MM.1S (cell line): ENCODE measurements at regions not wholly inside any gene's neighbourhood (a gene's known extent, or its start where the extent isn't known, plus 50 kb on each side); places are given as distances from the start of the nearest gene placed in this dataset.
A peak's percentile ranks its signal among the peaks of the same experiment; 100 is the strongest.

ENCODE experiments used
- DNase-seq: peaks from one replicate; pipeline ENCODE4 v3.0.0-alpha.2; 2015
- H2AFZ ChIP-seq: fragments of 300-600 bp; sonication (generic); 2 replicates; pipeline ENCODE4 v1.6.0; 2016; ENCODE audit warnings: antibody characterized with exemption, low read length
- H3F3A ChIP-seq: fragments of 300-600 bp; sonication (generic); 2 replicates; pipeline ENCODE4 v1.6.1; 2016; ENCODE audit warnings: mild to moderate bottlenecking, antibody characterized with exemption, low read length, moderate library complexity, mixed read lengths; ENCODE audit not compliant: insufficient read depth
- H3K27ac ChIP-seq: fragments of 300-600 bp; sonication (generic); 2 replicates; pipeline ENCODE4 v1.5.1; 2016; ENCODE audit warnings: mild to moderate bottlenecking, low read length
- H3K27me3 ChIP-seq: fragments of 300-600 bp; sonication (generic); replicated peaks from 2 replicates; pipeline ENCODE4 v1.6.0; 2016; ENCODE audit warnings: low read length; ENCODE audit not compliant: insufficient read depth
- H3K36me3 ChIP-seq: fragments of 300-600 bp; sonication (generic); replicated peaks from 2 replicates; pipeline ENCODE4 v1.6.1; 2016; ENCODE audit warnings: mild to moderate bottlenecking, low read length, mixed read lengths; ENCODE audit not compliant: insufficient read depth
- H3K4me1 ChIP-seq: fragments of 300-600 bp; sonication (generic); 2 replicates; pipeline ENCODE4 v1.6.1; 2016; ENCODE audit warnings: low read length, mixed read lengths
- H3K4me2 ChIP-seq: fragments of 300-600 bp; sonication (generic); 2 replicates; pipeline ENCODE4 v1.6.0; 2016; ENCODE audit warnings: low read depth, low read length
- H3K4me3 ChIP-seq: fragments of 300-600 bp; sonication (generic); 2 replicates; pipeline ENCODE4 v1.5.1; 2016; ENCODE audit warnings: low read length, mixed read lengths
- H3K79me2 ChIP-seq: fragments of 300-600 bp; sonication (generic); 2 replicates; pipeline ENCODE4 v1.6.1; 2016; ENCODE audit warnings: mixed run types, low read length, mixed read lengths
- H3K9ac ChIP-seq: fragments of 300-600 bp; sonication (generic); 2 replicates; pipeline ENCODE4 v1.6.1; 2016; ENCODE audit warnings: low read length, mixed read lengths
- H3K9me2 ChIP-seq: fragments of 300-600 bp; sonication (generic); replicated peaks from 2 replicates; pipeline ENCODE4 v1.6.1; 2016; ENCODE audit warnings: mild to moderate bottlenecking, low read length, mixed read lengths; ENCODE audit not compliant: insufficient read depth
- H3K9me3 ChIP-seq: fragments of 300-600 bp; sonication (generic); replicated peaks from 2 replicates; pipeline ENCODE4 v1.6.1; 2016; ENCODE audit warnings: mild to moderate bottlenecking, low read length, mixed read lengths; ENCODE audit not compliant: insufficient read depth
- H4K20me1 ChIP-seq: fragments of 300-600 bp; sonication (generic); 2 replicates; pipeline ENCODE4 v1.6.1; 2016; ENCODE audit warnings: mild to moderate bottlenecking, low read length, moderate library complexity, mixed read lengths; ENCODE audit not compliant: insufficient read depth
- EZH2 ChIP-seq: fragments of 300-600 bp; sonication (generic); optimal IDR thresholded peaks from 2 replicates; pipeline ENCODE3; 2017; ENCODE audit warnings: low read depth, mild to moderate bottlenecking, antibody characterized with exemption, low read length, mixed read lengths
- EZH2phosphoT487 ChIP-seq: fragments of 300-600 bp; sonication (generic); IDR thresholded peaks from 2 replicates; pipeline ENCODE4 v1.6.1; 2018; ENCODE audit warnings: antibody characterized with exemption, low read length
- TF ChIP-seq, protein P1 (sequence below): fragments of 300-600 bp; sonication (generic); IDR thresholded peaks from 2 replicates; pipeline ENCODE4 v1.5.1; 2016; ENCODE audit warnings: antibody characterized with exemption, low read length, mixed read lengths

DNA sequence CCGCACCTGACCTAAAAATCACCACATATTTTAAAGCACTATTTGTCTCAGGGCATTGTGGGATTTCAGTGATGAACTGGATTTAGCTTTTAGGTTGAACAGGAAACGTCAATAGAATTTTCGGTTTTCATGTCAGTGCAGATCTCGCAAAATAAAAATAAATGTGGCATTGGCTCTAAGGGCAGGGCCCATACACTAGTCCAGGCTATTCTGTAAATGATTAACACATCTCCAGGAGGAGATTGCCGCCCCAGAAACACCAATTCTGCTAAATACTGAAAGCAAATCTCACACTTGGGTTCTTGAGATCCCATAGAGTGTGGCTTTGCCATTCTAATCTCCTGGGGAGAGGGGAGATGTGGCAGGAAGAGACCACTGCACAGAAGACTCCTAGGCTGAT is 1494.0 kb upstream of the TMEM132C start:
- Histone ChIP-seq H3K4me1 (peaks cover 11% of the 10 kb centered on the region), H3K4me3 (peak overlapping the region; percentile 48), H3K9me2 (no peaks in the 10 kb centered on the region), H3K79me2 (peaks cover 22% of the 10 kb centered on the region), H4K20me1 (no peaks in the 10 kb centered on the region), H3K9ac (peak overlapping the region; percentile 67), H3K36me3 (0 out of 2 replicates have a peak, but pooled peaks cover 3% of the 10 kb centered on the region), H2AFZ (peak overlapping the region; percentile 39; the same call in 1 of the 2 replicates), H3K4me2 (peak overlapping the region; percentile 79), H3K9me3 (no peaks in the 10 kb centered on the region), H3K27ac (peak overlapping the region; percentile 97), H3K27me3 (no peaks in the 10 kb centered on the region), H3F3A (peaks cover 18% of the 10 kb centered on the region)
- DNase-seq = peak; percentile 75
- TF ChIP-seq EZH2 (no peak), EZH2phosphoT487 (no peak)
- TF ChIP-seq, protein P1, sequence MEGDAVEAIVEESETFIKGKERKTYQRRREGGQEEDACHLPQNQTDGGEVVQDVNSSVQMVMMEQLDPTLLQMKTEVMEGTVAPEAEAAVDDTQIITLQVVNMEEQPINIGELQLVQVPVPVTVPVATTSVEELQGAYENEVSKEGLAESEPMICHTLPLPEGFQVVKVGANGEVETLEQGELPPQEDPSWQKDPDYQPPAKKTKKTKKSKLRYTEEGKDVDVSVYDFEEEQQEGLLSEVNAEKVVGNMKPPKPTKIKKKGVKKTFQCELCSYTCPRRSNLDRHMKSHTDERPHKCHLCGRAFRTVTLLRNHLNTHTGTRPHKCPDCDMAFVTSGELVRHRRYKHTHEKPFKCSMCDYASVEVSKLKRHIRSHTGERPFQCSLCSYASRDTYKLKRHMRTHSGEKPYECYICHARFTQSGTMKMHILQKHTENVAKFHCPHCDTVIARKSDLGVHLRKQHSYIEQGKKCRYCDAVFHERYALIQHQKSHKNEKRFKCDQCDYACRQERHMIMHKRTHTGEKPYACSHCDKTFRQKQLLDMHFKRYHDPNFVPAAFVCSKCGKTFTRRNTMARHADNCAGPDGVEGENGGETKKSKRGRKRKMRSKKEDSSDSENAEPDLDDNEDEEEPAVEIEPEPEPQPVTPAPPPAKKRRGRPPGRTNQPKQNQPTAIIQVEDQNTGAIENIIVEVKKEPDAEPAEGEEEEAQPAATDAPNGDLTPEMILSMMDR = no peak

DNA sequence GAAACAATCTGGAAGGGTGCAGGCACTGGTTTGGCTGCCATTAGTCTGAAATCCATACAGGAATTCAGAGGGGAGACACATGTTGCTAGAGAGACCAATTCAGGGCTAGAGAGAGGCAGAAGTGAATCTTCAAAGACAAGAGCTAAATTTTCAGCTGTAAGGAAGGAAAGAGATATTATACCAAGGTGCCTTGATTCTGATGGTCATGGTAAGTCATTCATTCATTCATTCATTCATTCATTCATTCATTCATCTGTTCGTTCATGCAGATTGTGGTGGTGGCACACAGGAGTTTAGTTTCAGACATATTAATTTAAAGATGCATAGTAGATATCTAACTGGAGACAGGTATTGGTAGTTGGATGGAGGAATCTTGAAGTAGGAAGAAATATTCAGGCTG is 1493.5 kb upstream of the TMEM132C start:
- H2AFZ ChIP-seq = peak overlapping the region; percentile 39; the same call in 1 of the 2 replicates
- no peaks in the 10 kb centered on the region for H3K9me2 ChIP-seq
- peaks cover 18% of the 10 kb centered on the region for H3F3A ChIP-seq
- no peak for TF ChIP-seq EZH2
- TF ChIP-seq, protein P1 = no peak
- no peak for TF ChIP-seq EZH2phosphoT487
- H3K4me1 ChIP-seq = peaks cover 11% of the 10 kb centered on the region
- no peaks in the 10 kb centered on the region for H3K9me3 ChIP-seq
- peaks cover 22% of the 10 kb centered on the region for H3K79me2 ChIP-seq
- peak overlapping the region; percentile 67 for H3K9ac ChIP-seq
- H3K27ac ChIP-seq = peak overlapping the region; percentile 97
- H3K4me2 ChIP-seq = peak overlapping the region; percentile 79
- peak overlapping the region; percentile 48; the same call in 1 of the 2 replicates for H3K4me3 ChIP-seq
- DNase-seq = no peak
- no peaks in the 10 kb centered on the region for H3K27me3 ChIP-seq
- 0 out of 2 replicates have a peak, but pooled peaks cover 2% of the 10 kb centered on the region for H3K36me3 ChIP-seq
- H4K20me1 ChIP-seq = no peaks in the 10 kb centered on the region

DNA sequence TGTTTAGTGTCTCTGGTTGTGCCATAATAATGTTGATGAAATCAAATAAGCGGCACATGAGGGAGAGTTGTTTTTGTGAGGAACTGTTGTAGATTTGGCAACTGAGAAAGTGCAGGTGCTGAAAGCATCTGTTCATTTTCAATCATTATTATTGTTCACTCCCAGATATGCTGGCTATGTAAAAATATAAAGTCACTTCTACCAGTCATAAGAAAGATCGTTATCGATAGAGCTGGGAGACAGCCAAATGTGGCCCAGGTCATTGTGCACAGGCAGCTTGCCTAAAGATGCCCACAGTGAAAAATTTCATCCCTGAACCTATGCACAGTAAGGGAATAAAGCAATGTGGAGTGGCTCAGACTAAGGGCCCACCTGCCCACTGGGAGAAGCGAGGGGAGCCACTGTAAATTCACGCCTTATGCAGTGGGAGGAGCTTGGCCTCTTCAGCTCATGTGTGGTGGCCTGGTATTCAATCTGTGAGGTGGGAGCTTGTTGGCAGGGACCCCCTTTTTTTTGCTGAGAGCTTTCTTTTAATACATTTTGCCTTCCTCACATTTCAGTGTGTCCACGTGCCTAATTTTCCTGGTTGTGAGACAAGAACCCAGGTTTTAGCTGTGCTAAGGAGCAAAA is 1490.8 kb upstream of the TMEM132C start:
- no peak overlapping the region for H3K4me3 ChIP-seq
- no peak for DNase-seq
- H3K79me2 ChIP-seq = 0 out of 2 replicates have a peak, but pooled peaks cover 3% of the 10 kb centered on the region
- no peak overlapping the region for H2AFZ ChIP-seq
- no peak overlapping the region for H3K27ac ChIP-seq
- TF ChIP-seq EZH2phosphoT487 = no peak
- no peak for TF ChIP-seq EZH2
- TF ChIP-seq, protein P1 = no peak
- no peak overlapping the region for H3K4me2 ChIP-seq
- H4K20me1 ChIP-seq = no peaks in the 10 kb centered on the region
- H3K9ac ChIP-seq = no peak overlapping the region
- H3K4me1 ChIP-seq = peaks cover 11% of the 10 kb centered on the region
- H3K9me2 ChIP-seq = no peaks in the 10 kb centered on the region
- H3K27me3 ChIP-seq = no peaks in the 10 kb centered on the region
- no peaks in the 10 kb centered on the region for H3K36me3 ChIP-seq
- no peaks in the 10 kb centered on the region for H3K9me3 ChIP-seq
- peaks cover 16% of the 10 kb centered on the region for H3F3A ChIP-seq
